T-cell (primary cell): ENCODE measurements at regions not wholly inside any gene's neighbourhood (a gene's known extent, or its start where the extent isn't known, plus 50 kb on each side); places are given as distances from the start of the nearest gene placed in this dataset.

Experiments used
- ATAC-seq, 4 experiments: fragments of 200-7000 bp in 3 of 4; fragments of 150-1000 bp in 1 of 4; cut with Tn5 transposase; replicated peaks in 1 of 4; 1 replicate in 3 of 4; 2 replicates in 1 of 4; pipeline ENCODE4 v1.10.0; 2021; ENCODE audit warnings: moderate library complexity in 3 of 4, mild to moderate bottlenecking in 2 of 4, moderate number of reproducible peaks in 1 of 4
- CTCF ChIA-PET, 2 donors: fragments of 300-600 bp; sonication (Branson Sonifier 250); formaldehyde crosslinking; loops; one replicate each; lab custom pipeline; 2022; ENCODE audit warnings: antibody characterized with exemption in 2 of 2; lab: Charles Lee
- POLR2A ChIA-PET, 2 donors: fragments of 300-600 bp; sonication (Branson Sonifier 250); formaldehyde crosslinking; loops; one replicate each; lab custom pipeline; 2022; ENCODE audit warnings: antibody characterized with exemption in 2 of 2; lab: Charles Lee
- DNase-seq, 35 experiments: peaks; one replicate each; pipeline versions ENCODE4 v3.0.0 to v3.0.0-alpha.2; 2013 to 2023
- H3K27ac ChIP-seq: one replicate; pipeline ENCODE4 v1.5.1; 2013; ENCODE audit warnings: low read length
- H3K27me3 ChIP-seq, 2 experiments: replicated peaks in 1 of 2; 1 replicate in 1 of 2; 2 replicates in 1 of 2; pipeline versions ENCODE4 v1.6.1 to v1.7.0; 2013; ENCODE audit warnings: low read length in 1 of 2, mixed read lengths in 1 of 2; ENCODE audit not compliant: control insufficient read depth in 2 of 2, insufficient read depth in 2 of 2; ENCODE audit errors: extremely low read depth in 1 of 2
- H3K36me3 ChIP-seq, 2 donors: 1 replicate in 1 of 2; 2 replicates in 1 of 2; pipeline versions ENCODE4 v1.6.1 to v1.7.0; 2013; ENCODE audit warnings: low read length in 1 of 2; ENCODE audit not compliant: control insufficient read depth in 2 of 2, insufficient read depth in 1 of 2; ENCODE audit errors: extremely low read depth in 1 of 2
- H3K4me1 ChIP-seq, 2 experiments: 1 replicate in 1 of 2; 2 replicates in 1 of 2; pipeline versions ENCODE4 v1.6.1 to v1.7.0; 2013; ENCODE audit warnings: low read length in 2 of 2, mixed read lengths in 1 of 2; ENCODE audit not compliant: insufficient read depth in 2 of 2, control insufficient read depth in 1 of 2; ENCODE audit errors: extremely low read depth in 1 of 2
- H3K4me3 ChIP-seq, 2 donors: 1 replicate in 1 of 2; 2 replicates in 1 of 2; pipeline versions ENCODE4 v1.5.1 to v1.7.0; 2013; ENCODE audit warnings: mild to moderate bottlenecking in 2 of 2, low read length in 1 of 2, moderate library complexity in 1 of 2; ENCODE audit not compliant: control insufficient read depth in 1 of 2; ENCODE audit errors: extremely low read depth in 1 of 2
- H3K9me3 ChIP-seq: 2 replicates; pipeline ENCODE4 v1.7.0; 2013
- H3K27ac Mint-ChIP-seq, 2 donors: one replicate each; pipeline ENCODE4 v1.8.0; 2020 to 2021; ENCODE audit warnings: mild to moderate bottlenecking in 2 of 2, mixed read lengths in 2 of 2
- H3K27me3 Mint-ChIP-seq, 2 donors: one replicate each; pipeline ENCODE4 v1.8.0; 2021 to 2022; ENCODE audit warnings: mixed read lengths in 2 of 2
- H3K36me3 Mint-ChIP-seq: one replicate; pipeline ENCODE4 v1.8.0; 2021; ENCODE audit warnings: mixed read lengths
- H3K4me1 Mint-ChIP-seq, 3 donors: one replicate each; pipeline ENCODE4 v1.8.0; 2020 to 2022; ENCODE audit warnings: mixed read lengths in 3 of 3, mild to moderate bottlenecking in 1 of 3
- H3K4me3 Mint-ChIP-seq, 3 donors: one replicate each; pipeline ENCODE4 v1.8.0; 2020 to 2022; ENCODE audit warnings: mild to moderate bottlenecking in 3 of 3, mixed read lengths in 3 of 3, moderate library complexity in 3 of 3
- H3K9me3 Mint-ChIP-seq, 3 donors: one replicate each; pipeline ENCODE4 v1.8.0; 2020 to 2022; ENCODE audit warnings: mixed read lengths in 3 of 3
- WGBS: methylation state at CpG from one replicate; pipeline ENCODE4 v1.1.5; 2013; ENCODE audit warnings: missing lambda C conversion rate; ENCODE audit not compliant: insufficient coverage; 5-methylcytosine and 5-hydroxymethylcytosine counted together

GRCh38 chr2:41879235-41879916, 168.4 kb upstream of the PKDCC start:
- H3K9me3 ChIP-seq = no peaks in the 10 kb centered on the region
- ChIA-PET POLR2A (interaction anchor here in 1 of 2 donors (0.6 kb wide), 1 partner anchor 315 kb away, joined by 3 read pairs; no protein-coding TSS in a partner anchor), CTCF (interaction anchor here (0.6 to 3.3 kb wide), 7 partner anchors 9 to 492 kb away, joined by 3 to 14 read pairs (median 4); no protein-coding TSS in a partner anchor)
- Mint-ChIP-seq H3K4me1 (peaks cover 0 to 10% (median 0%) of the 10 kb centered on the region in 3 donors), H3K9me3 (no peaks in the 10 kb centered on the region), H3K4me3 (no peak overlapping the region), H3K36me3 (no peaks in the 10 kb centered on the region), H3K27me3 (peaks cover 21 to 25% of the 10 kb centered on the region in 2 donors), H3K27ac (peak overlapping the region in 1 of 2 donors; percentile 48)
- no peaks in the 10 kb centered on the region for H3K36me3 ChIP-seq
- H3K27ac ChIP-seq = no peak overlapping the region
- no peak overlapping the region for H3K4me3 ChIP-seq
- no peak for ATAC-seq
- H3K27me3 ChIP-seq = peaks cover 0 to 10% of the 10 kb centered on the region in 2 experiments
- H3K4me1 ChIP-seq = peaks cover 0 to 5% of the 10 kb centered on the region in 2 experiments
- DNase-seq = no peak
- WGBS = 47% methylated on average over 9 of the region's 10 CpGs

DNA sequence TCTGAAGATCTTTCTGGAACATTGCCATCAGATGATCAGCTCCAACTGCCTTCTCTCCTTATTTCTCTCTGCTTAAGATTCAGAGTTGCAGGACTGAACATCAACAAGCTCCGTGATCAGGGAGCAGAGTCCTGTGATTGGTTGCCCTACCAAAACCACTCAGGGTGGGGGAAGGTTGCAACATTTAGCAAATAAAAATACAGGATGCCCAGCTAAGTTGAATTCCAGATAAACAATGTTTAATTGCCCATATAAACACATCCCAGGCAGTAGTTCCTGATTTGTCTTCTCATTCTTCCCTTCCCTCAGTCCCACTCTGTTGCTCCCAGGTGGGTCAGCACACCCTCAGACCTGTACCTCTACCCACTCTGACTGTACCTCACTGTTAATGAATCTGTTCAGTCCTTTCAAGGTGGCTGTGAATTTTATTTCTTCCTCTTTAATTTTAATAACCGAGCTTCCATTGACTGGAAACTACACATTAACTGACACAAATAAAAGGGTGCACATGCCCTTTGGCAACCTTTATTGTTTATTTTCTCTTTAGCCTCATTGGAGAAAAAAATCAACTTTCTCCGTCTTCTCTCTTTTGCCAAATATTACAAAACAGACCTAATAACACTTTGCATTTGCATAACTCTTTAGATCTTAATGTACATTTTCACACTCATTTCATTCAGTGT, 167.1 kb upstream of the PKDCC start:
- peaks cover 21 to 28% of the 10 kb centered on the region in 2 donors for H3K27me3 Mint-ChIP-seq
- POLR2A ChIA-PET = no interaction called here

GRCh38 chr2:41881249-41881648, 166.6 kb upstream of the PKDCC start:
- H3K36me3 Mint-ChIP-seq = no peaks in the 10 kb centered on the region
- H3K27me3 ChIP-seq = peaks cover 0 to 10% of the 10 kb centered on the region in 2 experiments

More for the DNA sequence above, 167.1 kb upstream of the PKDCC start:
- Mint-ChIP-seq H3K9me3 (no peaks in the 10 kb centered on the region), H3K4me1 (peaks cover 0 to 10% (median 0%) of the 10 kb centered on the region in 3 donors), H3K27ac (no peak overlapping the region), H3K36me3 (no peaks in the 10 kb centered on the region), H3K4me3 (no peak overlapping the region)
- H3K27ac ChIP-seq = no peak overlapping the region
- 86% methylated on average over 1 of the region's 3 CpGs for WGBS
- H3K27me3 ChIP-seq = peaks cover 0 to 10% of the 10 kb centered on the region in 2 experiments
- DNase-seq (no peak), ATAC-seq (no peak)
- CTCF ChIA-PET = interaction anchor here in 1 of 2 donors (3.3 kb wide), 1 partner anchor 11 kb away, joined by 14 read pairs; no protein-coding TSS in a partner anchor
- no peaks in the 10 kb centered on the region for H3K36me3 ChIP-seq
- H3K9me3 ChIP-seq = no peaks in the 10 kb centered on the region
- H3K4me3 ChIP-seq = no peak overlapping the region
- H3K4me1 ChIP-seq = peaks cover 0 to 5% of the 10 kb centered on the region in 2 experiments

DNA sequence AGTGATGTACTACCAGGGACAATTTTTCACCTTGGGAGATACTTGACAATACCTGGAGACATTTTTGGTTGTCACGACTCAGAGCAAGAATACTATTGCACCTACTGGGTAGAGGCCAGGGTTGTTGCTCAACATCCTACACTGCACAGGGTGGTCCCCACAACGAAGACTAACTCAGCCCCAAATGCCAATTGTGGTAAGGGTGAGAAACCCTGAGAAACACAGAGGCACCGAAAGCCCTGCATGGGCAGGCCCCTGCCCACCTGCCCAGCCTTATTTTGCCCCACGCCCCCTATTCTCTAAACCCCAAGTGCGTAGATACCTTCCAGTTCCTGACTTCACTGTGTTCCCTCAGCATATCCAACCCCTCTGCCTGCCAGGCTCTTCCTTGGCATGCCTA, 163.1 kb upstream of the PKDCC start:
- H3K4me1 Mint-ChIP-seq = peaks cover 0 to 4% (median 0%) of the 10 kb centered on the region in 3 donors
- ChIA-PET POLR2A (no interaction called here), CTCF (no interaction called here)
- DNase-seq (peak in 2 of 35 experiments; percentile 2 to 3), ATAC-seq (no peak)
- Histone ChIP-seq H3K27me3 (peaks cover 0 to 6% of the 10 kb centered on the region in 2 experiments), H3K9me3 (no peaks in the 10 kb centered on the region), H3K36me3 (no peaks in the 10 kb centered on the region), H3K4me1 (no peaks in the 10 kb centered on the region), H3K27ac (no peak overlapping the region), H3K4me3 (no peak overlapping the region)
- H3K27ac Mint-ChIP-seq = no peak overlapping the region
- no peaks in the 10 kb centered on the region for H3K36me3 Mint-ChIP-seq
- H3K4me3 Mint-ChIP-seq = no peak overlapping the region
- no peaks in the 10 kb centered on the region for H3K9me3 Mint-ChIP-seq
- 83% methylated on average over 3 of the region's 5 CpGs for WGBS
- peaks cover 20 to 22% of the 10 kb centered on the region in 2 donors for H3K27me3 Mint-ChIP-seq

More at GRCh38 chr2:41881249-41881648, 166.6 kb upstream of the PKDCC start:
- ATAC-seq (no peak), DNase-seq (no peak)
- Histone ChIP-seq H3K27ac (no peak overlapping the region), H3K9me3 (no peaks in the 10 kb centered on the region), H3K4me1 (peaks cover 0 to 5% of the 10 kb centered on the region in 2 experiments), H3K4me3 (no peak overlapping the region), H3K36me3 (no peaks in the 10 kb centered on the region)
- Mint-ChIP-seq H3K27ac (no peak overlapping the region), H3K27me3 (peaks cover 21 to 28% of the 10 kb centered on the region in 2 donors), H3K4me3 (no peak overlapping the region), H3K9me3 (no peaks in the 10 kb centered on the region), H3K4me1 (peaks cover 0 to 10% (median 0%) of the 10 kb centered on the region in 3 donors)
- 75% methylated on average over 2 of the region's 3 CpGs for WGBS
- CTCF ChIA-PET = no interaction called here
- POLR2A ChIA-PET = no interaction called here

DNA sequence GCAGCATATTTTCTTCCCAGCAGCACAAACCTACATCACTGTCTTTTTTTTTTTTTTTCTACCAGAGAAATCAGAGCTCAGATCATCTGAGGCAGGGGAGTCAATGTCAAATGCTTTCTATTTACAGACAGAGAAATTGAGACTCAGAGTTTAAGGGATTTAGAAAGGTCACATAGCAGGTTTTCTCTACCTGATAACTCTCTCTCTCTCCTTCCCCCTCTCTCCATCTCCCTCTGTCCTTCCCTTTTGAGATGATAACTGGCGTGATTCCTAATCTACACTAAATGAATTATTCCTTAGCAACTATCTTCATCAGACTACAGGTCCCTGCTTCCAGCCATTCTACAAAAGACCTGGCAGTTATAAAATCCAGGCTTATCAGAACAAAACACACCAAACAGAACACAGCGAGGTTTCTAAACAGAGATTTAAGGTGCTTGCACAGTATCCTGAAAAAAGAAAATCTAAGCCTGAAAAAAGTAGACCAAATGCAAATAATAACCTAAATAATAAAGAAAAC, 161.6 kb upstream of the PKDCC start:
- Histone ChIP-seq H3K4me3 (no peak overlapping the region), H3K4me1 (no peaks in the 10 kb centered on the region), H3K9me3 (no peaks in the 10 kb centered on the region), H3K36me3 (no peaks in the 10 kb centered on the region), H3K27me3 (peaks cover 0 to 6% of the 10 kb centered on the region in 2 experiments), H3K27ac (no peak overlapping the region)
- no peaks in the 10 kb centered on the region for H3K4me1 Mint-ChIP-seq
- 93% methylated on average over 2 of the region's 2 CpGs for WGBS
- ChIA-PET POLR2A (interaction anchor here in 1 of 2 donors (0.6 kb wide), 1 partner anchor 12 kb away, joined by 5 read pairs; no protein-coding TSS in a partner anchor), CTCF (no interaction called here)
- ATAC-seq = no peak
- H3K27ac Mint-ChIP-seq = no peak overlapping the region
- H3K4me3 Mint-ChIP-seq = no peak overlapping the region
- H3K36me3 Mint-ChIP-seq = no peaks in the 10 kb centered on the region
- DNase-seq = no peak
- peaks cover 10 to 13% of the 10 kb centered on the region in 2 donors for H3K27me3 Mint-ChIP-seq
- H3K9me3 Mint-ChIP-seq = no peaks in the 10 kb centered on the region

GRCh38 chr2:41886757-41887156, 161.1 kb upstream of the PKDCC start:
- Mint-ChIP-seq H3K36me3 (no peaks in the 10 kb centered on the region), H3K27ac (no peak overlapping the region), H3K9me3 (no peaks in the 10 kb centered on the region), H3K4me1 (no peaks in the 10 kb centered on the region), H3K27me3 (peaks cover 7 to 10% of the 10 kb centered on the region in 2 donors), H3K4me3 (no peak overlapping the region)
- peaks cover 0 to 6% of the 10 kb centered on the region in 2 experiments for H3K27me3 ChIP-seq
- H3K4me3 ChIP-seq = no peak overlapping the region
- WGBS = no CpG with 5 or more reads among the region's 2 CpGs
- DNase-seq (no peak), ATAC-seq (no peak)
- no peaks in the 10 kb centered on the region for H3K4me1 ChIP-seq
- no peaks in the 10 kb centered on the region for H3K36me3 ChIP-seq
- POLR2A ChIA-PET = no interaction called here
- CTCF ChIA-PET = no interaction called here
- H3K27ac ChIP-seq = no peak overlapping the region
- no peaks in the 10 kb centered on the region for H3K9me3 ChIP-seq
